Mesodermal cell (in vitro differentiated cells): ENCODE measurements at regions not wholly inside any gene's neighbourhood (a gene's known extent, or its start where the extent isn't known, plus 50 kb on each side); places are given as distances from the start of the nearest gene placed in this dataset.
"Not testable (repeated sequence)": the region's sequence is repeated elsewhere in the genome, so short reads cannot be mapped to it uniquely, and the experiment has no call there.

Source experiments
- H3K27ac ChIP-seq: 2 replicates; pipeline ENCODE4 v1.7.0; 2013; ENCODE audit warnings: mild to moderate bottlenecking, low read depth, low read length, moderate library complexity; ENCODE audit not compliant: severe bottlenecking
- H3K36me3 ChIP-seq: 2 replicates; pipeline ENCODE4 v1.7.1; 2013; ENCODE audit warnings: mild to moderate bottlenecking, low read length, moderate library complexity; ENCODE audit not compliant: control insufficient read depth, insufficient read depth
- H3K4me1 ChIP-seq: one replicate; pipeline ENCODE4 v1.7.1; 2013; ENCODE audit warnings: mild to moderate bottlenecking, low read length; ENCODE audit not compliant: insufficient read depth, control insufficient read depth, poor library complexity, severe bottlenecking
- H3K4me3 ChIP-seq: 2 replicates; pipeline ENCODE4 v1.7.0; 2013; ENCODE audit warnings: low read length, control low read depth, mild to moderate bottlenecking; ENCODE audit not compliant: insufficient read depth, poor library complexity, severe bottlenecking; ENCODE audit errors: extremely low read depth
- H3K9me3 ChIP-seq: 2 replicates; pipeline ENCODE4 v1.7.1; 2013; ENCODE audit warnings: mild to moderate bottlenecking, low read length, moderate library complexity; ENCODE audit not compliant: control insufficient read depth
- WGBS, 2 experiments: methylation state at CpG; one replicate each; pipeline ENCODE4 v1.1.5; 2013; ENCODE audit warnings: missing lambda C conversion rate in 2 of 2; ENCODE audit not compliant: insufficient coverage in 2 of 2; 5-methylcytosine and 5-hydroxymethylcytosine counted together

- Histone ChIP-seq H3K4me3 (no peak overlapping the region), H3K36me3 (no peaks in the 10 kb centered on the region), H3K9me3 (peaks cover 17% of the 10 kb centered on the region), H3K4me1 (no peaks in the 10 kb centered on the region), H3K27ac (no peak overlapping the region)
- 80 to 89% methylated on average over 1 to 4 of the region's 5 CpGs for WGBS, 2 experiments
Measured at GRCh38 chr11:70892889-70893288, 359.5 kb downstream of the SHANK2 start.

- 88 to 90% methylated on average over 19 to 20 of the region's 20 CpGs for WGBS, 2 experiments
- H3K4me3 ChIP-seq = no peak overlapping the region
- no peak overlapping the region for H3K27ac ChIP-seq
- peaks cover 20% of the 10 kb centered on the region for H3K9me3 ChIP-seq
- no peaks in the 10 kb centered on the region for H3K36me3 ChIP-seq
- no peaks in the 10 kb centered on the region for H3K4me1 ChIP-seq
Measured at GRCh38 chr11:70894566-70895365, 357.6 kb downstream of the SHANK2 start.

- WGBS, 2 experiments = 90 to 95% methylated on average over 8 to 10 of the region's 11 CpGs
- no peak overlapping the region for H3K27ac ChIP-seq
- no peaks in the 10 kb centered on the region for H3K36me3 ChIP-seq
Measured at GRCh38 chr11:70895366-70895670, 357.1 kb downstream of the SHANK2 start.

DNA sequence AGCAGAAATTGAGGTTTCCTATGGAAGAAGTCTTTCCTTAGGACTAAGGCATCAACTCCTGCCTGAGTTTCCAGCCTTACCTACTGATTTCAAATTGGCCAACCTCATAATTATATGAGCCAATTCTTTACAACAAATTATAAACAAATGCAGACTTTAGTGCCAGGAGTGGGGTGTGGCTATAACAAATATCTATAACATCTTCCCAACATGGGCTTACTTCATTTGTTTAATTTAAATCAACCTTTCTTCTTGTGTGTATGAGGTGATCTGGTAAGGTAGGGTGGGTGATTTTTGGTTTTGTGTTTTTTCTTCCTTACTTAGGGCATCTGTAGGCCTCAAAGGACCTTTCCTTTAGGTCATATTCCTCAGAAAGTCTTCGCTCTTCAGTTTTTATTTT is 354.9 kb downstream of the SHANK2 start:
- Histone ChIP-seq H3K27ac (no peak overlapping the region), H3K9me3 (peaks cover 19% of the 10 kb centered on the region), H3K36me3 (no peaks in the 10 kb centered on the region), H3K4me1 (no peaks in the 10 kb centered on the region), H3K4me3 (no peak overlapping the region)
- no CpG with 5 or more reads among the region's 1 CpG for WGBS, 2 experiments

More at GRCh38 chr11:70895366-70895670, 357.1 kb downstream of the SHANK2 start:
- Histone ChIP-seq H3K4me3 (no peak overlapping the region), H3K4me1 (no peaks in the 10 kb centered on the region), H3K9me3 (peaks cover 19% of the 10 kb centered on the region)

DNA sequence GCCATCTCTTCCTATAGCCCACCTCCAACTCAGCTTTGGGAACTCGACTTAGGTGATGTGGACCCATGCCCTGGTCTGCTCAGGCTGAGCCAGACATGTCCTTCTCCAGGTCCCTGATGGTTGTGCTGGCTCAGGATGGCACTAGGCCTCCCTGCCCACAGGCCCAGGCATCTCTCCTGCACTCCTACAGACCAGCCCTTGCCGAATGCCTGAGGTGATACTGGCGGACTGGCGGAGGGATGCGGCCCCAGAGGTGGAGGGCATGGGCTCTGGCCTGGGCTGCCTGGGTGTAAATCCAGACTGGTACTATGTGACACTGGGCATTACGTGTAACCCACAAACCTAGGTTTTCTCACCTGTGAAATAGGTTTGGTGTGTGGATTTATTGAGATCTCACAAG is 352.8 kb downstream of the SHANK2 start:
- Histone ChIP-seq H3K36me3 (no peaks in the 10 kb centered on the region), H3K4me1 (no peaks in the 10 kb centered on the region), H3K4me3 (no peak overlapping the region), H3K27ac (no peak overlapping the region), H3K9me3 (peaks cover 19% of the 10 kb centered on the region)
- 92 to 94% methylated on average over 5 to 6 of the region's 6 CpGs for WGBS, 2 experiments

GRCh38 chr11:70900540-70900939 is 351.8 kb downstream of the SHANK2 start:
- 84 to 85% methylated on average over 4 of the region's 4 CpGs for WGBS, 2 experiments
- peaks cover 19% of the 10 kb centered on the region for H3K9me3 ChIP-seq
- H3K4me3 ChIP-seq = no peak overlapping the region
- H3K27ac ChIP-seq = no peak overlapping the region
- H3K4me1 ChIP-seq = no peaks in the 10 kb centered on the region
- H3K36me3 ChIP-seq = no peaks in the 10 kb centered on the region

DNA sequence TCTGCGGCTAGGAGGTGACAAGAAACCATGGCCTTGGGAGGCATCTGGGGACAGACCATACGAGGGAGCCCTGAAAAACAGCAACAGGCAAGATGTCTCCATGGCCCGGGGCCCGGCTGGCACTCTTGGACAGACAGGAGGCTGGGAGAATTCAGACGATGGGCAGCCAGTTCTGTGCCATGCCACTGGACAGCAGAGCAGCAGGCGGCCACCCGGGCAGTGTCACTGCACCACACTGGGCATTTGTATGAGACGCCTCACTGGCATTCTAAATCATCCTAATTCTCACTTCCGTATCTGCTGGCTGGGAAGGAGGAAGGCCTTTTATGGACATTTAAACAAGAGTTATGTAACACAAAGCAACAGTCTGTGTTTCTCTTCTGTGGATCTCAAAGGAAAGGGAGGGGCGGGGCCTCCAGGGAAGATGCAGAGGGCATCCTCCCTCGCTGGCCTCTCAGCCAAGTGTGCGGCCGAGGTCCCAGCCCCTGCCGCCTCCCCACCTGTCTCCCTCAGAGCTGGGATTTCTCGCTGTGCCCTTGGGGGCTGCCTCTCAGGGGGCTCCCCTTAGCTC is 350.3 kb downstream of the SHANK2 start:
- no peaks in the 10 kb centered on the region for H3K4me1 ChIP-seq
- H3K27ac ChIP-seq = no peak overlapping the region
- no peak overlapping the region for H3K4me3 ChIP-seq
- peaks cover 16% of the 10 kb centered on the region for H3K9me3 ChIP-seq
- H3K36me3 ChIP-seq = no peaks in the 10 kb centered on the region
- 94 to 97% methylated on average over 12 of the region's 15 CpGs for WGBS, 2 experiments

DNA sequence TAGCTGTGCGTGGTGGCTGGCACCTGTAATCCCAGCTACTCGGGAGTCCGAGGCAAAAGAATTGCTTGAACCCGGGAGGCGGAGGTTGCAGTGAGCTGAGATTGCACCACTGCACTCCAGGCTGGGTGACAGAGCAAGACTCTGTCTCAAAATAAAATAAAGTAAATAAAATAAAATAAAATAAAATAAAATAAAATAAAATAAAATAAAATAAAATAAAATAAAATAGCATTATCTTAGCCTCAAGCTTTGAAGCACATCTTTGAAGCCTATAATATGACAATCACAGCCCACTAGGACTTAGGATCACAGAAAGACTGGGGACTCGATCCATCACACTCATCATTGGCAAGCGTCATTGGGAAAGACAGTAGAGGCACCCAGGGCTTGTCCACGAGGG is 349.1 kb downstream of the SHANK2 start:
- H3K4me1 ChIP-seq, H3K27ac ChIP-seq, H3K9me3 ChIP-seq, H3K36me3 ChIP-seq, H3K4me3 ChIP-seq: not testable (repeated sequence)
- 86 to 98% methylated on average over 8 of the region's 8 CpGs for WGBS, 2 experiments

- H3K36me3 ChIP-seq = no peaks in the 10 kb centered on the region
- no peak overlapping the region for H3K27ac ChIP-seq
- no peaks in the 10 kb centered on the region for H3K4me1 ChIP-seq
- no peak overlapping the region for H3K4me3 ChIP-seq
- H3K9me3 ChIP-seq = no peaks in the 10 kb centered on the region
- WGBS, 2 experiments = 89 to 92% methylated on average over 10 to 11 of the region's 12 CpGs
Measured at GRCh38 chr11:70906101-70906500, 346.3 kb downstream of the SHANK2 start.

DNA sequence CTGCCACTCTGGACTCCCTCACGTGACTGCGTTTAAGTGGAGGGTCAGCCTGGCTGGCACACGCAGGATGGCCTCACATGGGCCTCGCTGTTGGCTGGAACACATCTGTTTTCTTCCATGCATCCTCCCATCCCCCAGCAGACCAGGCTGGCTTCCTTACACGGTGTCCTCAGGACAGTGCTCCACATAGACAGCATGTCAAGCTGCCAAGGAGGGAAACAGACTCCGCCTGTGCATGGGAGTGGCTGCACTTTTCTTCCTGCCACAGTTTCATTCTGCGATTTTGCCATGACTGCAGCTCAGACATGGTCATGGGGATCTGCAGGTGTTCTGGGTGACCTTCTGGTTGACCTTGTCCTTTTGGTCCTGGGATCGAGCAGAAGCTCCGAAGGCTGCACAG is 344.2 kb downstream of the SHANK2 start:
- Histone ChIP-seq H3K27ac (no peak overlapping the region), H3K4me3 (no peak overlapping the region), H3K4me1 (no peaks in the 10 kb centered on the region), H3K36me3 (no peaks in the 10 kb centered on the region), H3K9me3 (no peaks in the 10 kb centered on the region)
- 80 to 91% methylated on average over 6 to 7 of the region's 9 CpGs for WGBS, 2 experiments

DNA sequence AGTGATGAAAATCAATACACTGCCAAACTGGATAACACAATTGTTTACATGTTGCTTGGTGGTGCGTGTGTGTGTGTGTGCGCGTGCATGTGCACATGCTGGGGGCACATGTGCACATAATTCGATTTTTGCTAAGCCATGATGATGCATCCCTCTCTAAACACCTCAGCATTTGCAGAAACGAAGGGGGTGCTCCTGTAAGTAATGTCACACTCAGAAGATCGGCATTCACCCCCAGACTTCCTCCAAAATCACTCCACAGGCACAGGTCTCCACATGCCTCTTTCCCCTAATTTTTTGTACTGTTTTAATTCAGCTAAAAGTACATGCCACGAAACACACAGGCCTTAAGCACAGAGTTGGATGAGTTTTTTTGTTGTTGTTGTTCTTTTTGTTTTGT is 341.5 kb downstream of the SHANK2 start:
- Histone ChIP-seq H3K27ac (no peak overlapping the region), H3K4me3 (no peak overlapping the region), H3K9me3 (no peaks in the 10 kb centered on the region), H3K4me1 (no peaks in the 10 kb centered on the region), H3K36me3 (no peaks in the 10 kb centered on the region)
- 78 to 86% methylated on average over 2 to 3 of the region's 7 CpGs for WGBS, 2 experiments
